ENCODE measurements at regions not wholly inside any gene's neighbourhood (a gene's known extent, or its start where the extent isn't known, plus 50 kb on each side); places are given as distances from the start of the nearest gene placed in this dataset.
"Not testable (repeated sequence)": the region's sequence is repeated elsewhere in the genome, so short reads cannot be mapped to it uniquely, and the experiment has no call there.

GRCh38 chr5:124617787-124618186, 128.7 kb downstream of the ZNF608 start:
- no peak for DNase-seq (ENCODE audit: low spot score)

GRCh38 chr5:124614836-124615385, 131.5 kb downstream of the ZNF608 start:
- no peak for DNase-seq (ENCODE audit: low spot score)

GRCh38 chr5:124614105-124614504, 132.3 kb downstream of the ZNF608 start:
- DNase-seq (ENCODE audit: low spot score): no peak

GRCh38 chr5:124613273-124613953, 133.0 kb downstream of the ZNF608 start:
- DNase-seq (ENCODE audit: low spot score): no peak

GRCh38 chr5:124612023-124612422, 134.4 kb downstream of the ZNF608 start:
- no peak for DNase-seq (ENCODE audit: low spot score)

- DNase-seq (ENCODE audit: low spot score): not testable (repeated sequence)
These were observed 135.2 kb downstream of the ZNF608 start for GRCh38 chr5:124611262-124611661.

- DNase-seq (ENCODE audit: low spot score): not testable (repeated sequence)
These were observed 136.8 kb downstream of the ZNF608 start for GRCh38 chr5:124609685-124610084.

- DNase-seq (ENCODE audit: low spot score): no peak
These were observed 139.9 kb downstream of the ZNF608 start for GRCh38 chr5:124606543-124606942.

GRCh38 chr5:124606093-124606492, 140.3 kb downstream of the ZNF608 start:
- DNase-seq (ENCODE audit: low spot score): no peak

GRCh38 chr5:124605541-124605940, 140.9 kb downstream of the ZNF608 start:
- DNase-seq (ENCODE audit: low spot score): no peak

- no peak for DNase-seq (ENCODE audit: low spot score)
These were observed 142.0 kb downstream of the ZNF608 start for GRCh38 chr5:124604419-124604818.

- no peak for DNase-seq (ENCODE audit: low spot score)
These were observed 143.4 kb downstream of the ZNF608 start for GRCh38 chr5:124602925-124603650.

- no peak for DNase-seq (ENCODE audit: low spot score)
These were observed 147.1 kb downstream of the ZNF608 start for GRCh38 chr5:124599028-124599973.

GRCh38 chr5:124596595-124597421, 149.6 kb downstream of the ZNF608 start:
- DNase-seq (ENCODE audit: low spot score): no peak

- no peak for DNase-seq (ENCODE audit: low spot score)
These were observed 152.5 kb downstream of the ZNF608 start for GRCh38 chr5:124593952-124594351.

- DNase-seq (ENCODE audit: low spot score): no peak
These were observed 153.5 kb downstream of the ZNF608 start for GRCh38 chr5:124592891-124593290.

- no peak for DNase-seq (ENCODE audit: low spot score)
These were observed 154.9 kb downstream of the ZNF608 start for GRCh38 chr5:124591583-124591982.

GRCh38 chr5:124590686-124591085, 155.8 kb downstream of the ZNF608 start:
- no peak for DNase-seq (ENCODE audit: low spot score)

- DNase-seq (ENCODE audit: low spot score): no peak
These were observed 159.2 kb downstream of the ZNF608 start for GRCh38 chr5:124587280-124587679.

GRCh38 chr5:124584991-124585715, 161.3 kb downstream of the ZNF608 start:
- DNase-seq (ENCODE audit: low spot score): no peak

Measured in CD4-positive, alpha-beta T cell treated with Interleukin-2 at 100 ng/mL for 4 hours (primary cell).